Fibroblast of the aortic adventitia (primary cell): ENCODE measurements at regions not wholly inside any gene's neighbourhood (a gene's known extent, or its start where the extent isn't known, plus 50 kb on each side); places are given as distances from the start of the nearest gene placed in this dataset.

Source experiments
- DNase-seq: peaks from one replicate; pipeline ENCODE4 v3.0.0-alpha.2; 2010; ENCODE audit warnings: low read depth
- H3K4me3 ChIP-seq: 2 replicates; pipeline ENCODE4 v1.5.1; 2011; ENCODE audit warnings: low read depth, mild to moderate bottlenecking, control low read depth, low read length, moderate library complexity
- CTCF ChIP-seq: IDR thresholded peaks from 2 replicates; pipeline ENCODE4 v1.5.1; 2011; ENCODE audit warnings: mild to moderate bottlenecking, low read length, control low read depth, inconsistent platforms; ENCODE audit not compliant: insufficient read depth

- no peak for DNase-seq
- TF ChIP-seq CTCF, result no peak
- no peak overlapping the region for H3K4me3 ChIP-seq
Observed at GRCh38 chr21:38973552-38973951, 167.8 kb downstream of the ETS2 start.

- DNase-seq, result no peak
- no peak for TF ChIP-seq CTCF
- H3K4me3 ChIP-seq, result no peak overlapping the region
Observed at GRCh38 chr21:38972078-38972477, 166.3 kb downstream of the ETS2 start.

- DNase-seq, result no peak
- no peak overlapping the region for H3K4me3 ChIP-seq
- no peak for TF ChIP-seq CTCF
Observed at GRCh38 chr21:38970765-38971164, 165.0 kb downstream of the ETS2 start.

GRCh38 chr21:38968887-38969543 lies 163.3 kb downstream of the ETS2 start:
- no peak for TF ChIP-seq CTCF
- no peak for DNase-seq
- no peak overlapping the region for H3K4me3 ChIP-seq

GRCh38 chr21:38965910-38966504 lies 160.3 kb downstream of the ETS2 start:
- DNase-seq, result no peak
- no peak for TF ChIP-seq CTCF
- H3K4me3 ChIP-seq, result no peak overlapping the region

- no peak overlapping the region for H3K4me3 ChIP-seq
- no peak for TF ChIP-seq CTCF
- DNase-seq, result no peak
Observed at GRCh38 chr21:38965241-38965640, 159.5 kb downstream of the ETS2 start.

GRCh38 chr21:38963006-38963405 lies 157.3 kb downstream of the ETS2 start:
- DNase-seq, result no peak

More at GRCh38 chr21:38963006-38963405, 157.3 kb downstream of the ETS2 start:
- TF ChIP-seq CTCF, result no peak
- H3K4me3 ChIP-seq, result no peak overlapping the region
